H9 (cell line): ENCODE measurements at regions not wholly inside any gene's neighbourhood (a gene's known extent, or its start where the extent isn't known, plus 50 kb on each side); places are given as distances from the start of the nearest gene placed in this dataset.

Experiments used
- DNase-seq: peaks from one replicate; pipeline ENCODE4 v3.0.0-alpha.2; 2017
- H2AFZ ChIP-seq: one replicate; pipeline ENCODE4 v1.6.1; 2013; ENCODE audit warnings: mild to moderate bottlenecking, low read length, control low read depth, moderate library complexity
- H2AK5ac ChIP-seq: 2 replicates; pipeline ENCODE4 v1.6.1; 2013; ENCODE audit warnings: low read length, control low read depth, mixed read lengths; ENCODE audit not compliant: insufficient read length
- H2BK120ac ChIP-seq: one replicate; pipeline ENCODE4 v1.6.1; 2013; ENCODE audit warnings: low read depth, mild to moderate bottlenecking, low read length, control low read depth, inconsistent platforms; ENCODE audit not compliant: poor library complexity, severe bottlenecking
- H2BK12ac ChIP-seq: 2 replicates; pipeline ENCODE4 v1.6.1; 2013; ENCODE audit warnings: low read length, control low read depth, mixed read lengths, low read depth; ENCODE audit not compliant: insufficient read length
- H2BK15ac ChIP-seq: 2 replicates; pipeline ENCODE4 v1.6.1; 2013; ENCODE audit warnings: low read depth, low read length, control low read depth
- H2BK20ac ChIP-seq: one replicate; pipeline ENCODE4 v1.6.1; 2013; ENCODE audit warnings: low read depth, mild to moderate bottlenecking, low read length, control low read depth, inconsistent platforms; ENCODE audit not compliant: poor library complexity, severe bottlenecking
- H2BK5ac ChIP-seq: 2 replicates; pipeline ENCODE4 v1.6.1; 2013; ENCODE audit warnings: low read length, control low read depth, mixed read lengths; ENCODE audit not compliant: insufficient read length
- H3K14ac ChIP-seq: 2 replicates; pipeline ENCODE4 v1.6.1; 2013; ENCODE audit warnings: low read length, control low read depth; ENCODE audit not compliant: insufficient read depth
- H3K18ac ChIP-seq: 2 replicates; pipeline ENCODE4 v1.6.1; 2013; ENCODE audit warnings: low read depth, mild to moderate bottlenecking, mixed read lengths, low read length, control low read depth; ENCODE audit not compliant: insufficient read length
- H3K23ac ChIP-seq: 2 replicates; pipeline ENCODE4 v1.6.1; 2013; ENCODE audit warnings: low read length, control low read depth, mixed read lengths, low read depth; ENCODE audit not compliant: insufficient read length
- H3K23me2 ChIP-seq: 2 replicates; pipeline ENCODE4 v1.6.1; 2013; ENCODE audit warnings: low read depth, mild to moderate bottlenecking, mixed read lengths, low read length, control low read depth; ENCODE audit not compliant: insufficient read length, poor library complexity, severe bottlenecking
- H3K27ac ChIP-seq: 2 replicates; pipeline ENCODE4 v1.5.1; 2013; ENCODE audit warnings: low read length, control low read depth, mixed read lengths, low read depth; ENCODE audit not compliant: insufficient read length
- H3K27me3 ChIP-seq: 2 replicates; pipeline ENCODE4 v1.6.1; 2013; ENCODE audit warnings: low read length, control low read depth, inconsistent platforms; ENCODE audit not compliant: insufficient read depth
- H3K4ac ChIP-seq: 2 replicates; pipeline ENCODE4 v1.6.1; 2013; ENCODE audit warnings: low read depth, mild to moderate bottlenecking, control low read depth, inconsistent platforms, low read length, moderate library complexity
- H3K4me1 ChIP-seq: 2 replicates; pipeline ENCODE4 v1.6.1; 2013; ENCODE audit warnings: low read length, control low read depth, inconsistent platforms; ENCODE audit not compliant: insufficient read depth
- H3K4me2 ChIP-seq: 2 replicates; pipeline ENCODE4 v1.6.1; 2013; ENCODE audit warnings: low read length, control low read depth, mixed read lengths; ENCODE audit not compliant: insufficient read length, insufficient read depth
- H3K56ac ChIP-seq: 2 replicates; pipeline ENCODE4 v1.6.1; 2013; ENCODE audit warnings: low read depth, mild to moderate bottlenecking, mixed read lengths, low read length, control low read depth; ENCODE audit not compliant: insufficient read length
- H3K79me1 ChIP-seq: 2 replicates; pipeline ENCODE4 v1.6.1; 2013; ENCODE audit warnings: low read depth, mild to moderate bottlenecking, moderate library complexity, low read length, control low read depth, inconsistent platforms; ENCODE audit not compliant: insufficient read depth, poor library complexity, severe bottlenecking
- H3K79me2 ChIP-seq: 2 replicates; pipeline ENCODE4 v1.6.1; 2013; ENCODE audit warnings: low read length, control low read depth, inconsistent platforms; ENCODE audit not compliant: insufficient read depth
- H3K9ac ChIP-seq: 2 replicates; pipeline ENCODE4 v1.6.1; 2013; ENCODE audit warnings: low read length, control low read depth, mixed read lengths; ENCODE audit not compliant: insufficient read length; ENCODE audit errors: extremely low read depth
- H3K9me3 ChIP-seq: one replicate; pipeline ENCODE4 v1.6.1; 2013; ENCODE audit warnings: low read depth, low read length, inconsistent platforms; ENCODE audit not compliant: control insufficient read depth
- H3T11ph ChIP-seq: one replicate; pipeline ENCODE4 v1.6.1; 2013; ENCODE audit warnings: mild to moderate bottlenecking, low read length, control low read depth, inconsistent platforms
- H4K20me1 ChIP-seq: one replicate; pipeline ENCODE4 v1.6.1; 2013; ENCODE audit not compliant: control insufficient read depth, insufficient read length, insufficient read depth
- H4K5ac ChIP-seq: 2 replicates; pipeline ENCODE4 v1.6.1; 2013; ENCODE audit warnings: low read depth, mild to moderate bottlenecking, mixed read lengths, low read length, control low read depth; ENCODE audit not compliant: insufficient read length
- H4K8ac ChIP-seq: replicated peaks from 2 replicates; pipeline ENCODE4 v1.6.1; 2013; ENCODE audit warnings: low read length, control low read depth, mixed read lengths, low read depth; ENCODE audit not compliant: insufficient read length
- H4K91ac ChIP-seq: 2 replicates; pipeline ENCODE4 v1.6.1; 2013; ENCODE audit warnings: low read depth, mild to moderate bottlenecking, moderate library complexity, mixed read lengths, low read length, control low read depth; ENCODE audit not compliant: insufficient read length
- H3K27ac Mint-ChIP-seq, 3 experiments: 2 replicates in 2 of 3; 3 replicates in 1 of 3; pipeline ENCODE4 v1.8.0; 2020 to 2021; ENCODE audit warnings: mixed read lengths in 3 of 3, mild to moderate bottlenecking in 1 of 3, moderate library complexity in 1 of 3
- H3K27me3 Mint-ChIP-seq: 2 replicates; pipeline ENCODE4 v1.8.0; 2021; ENCODE audit warnings: low read depth, mild to moderate bottlenecking, moderate library complexity, mixed read lengths
- H3K36me3 Mint-ChIP-seq, 3 experiments: 2 replicates in 2 of 3; 3 replicates in 1 of 3; pipeline ENCODE4 v1.8.0; 2020 to 2021; ENCODE audit warnings: low read depth in 3 of 3, mixed read lengths in 3 of 3; ENCODE audit not compliant: insufficient read depth in 1 of 3
- H3K4me1 Mint-ChIP-seq, 2 experiments: 2 replicates each; pipeline ENCODE4 v1.8.0; 2020; ENCODE audit warnings: mixed read lengths in 2 of 2
- H3K4me3 Mint-ChIP-seq, 2 experiments: 2 replicates in 1 of 2; 3 replicates in 1 of 2; pipeline ENCODE4 v1.8.0; 2020 to 2021; ENCODE audit warnings: mild to moderate bottlenecking in 2 of 2, mixed read lengths in 2 of 2, moderate library complexity in 1 of 2
- H3K9me3 Mint-ChIP-seq, 2 experiments: 2 replicates in 1 of 2; 3 replicates in 1 of 2; pipeline ENCODE4 v1.8.0; 2020; ENCODE audit warnings: mild to moderate bottlenecking in 2 of 2, mixed read lengths in 2 of 2, moderate library complexity in 1 of 2
- CTCF ChIP-seq: fragments of 200-600 bp; sonication (generic); conservative IDR thresholded peaks from 3 replicates; pipeline ENCODE4 v1.8.0; 2021; ENCODE audit warnings: antibody characterized with exemption, mild to moderate bottlenecking
- WGBS: extraction: QIAGEN DNeasy Blood & Tissue Kit; methylation state at CpG from one replicate; pipeline ENCODE4 v1.1.7; 2013; ENCODE audit warnings: missing lambda C conversion rate, low lambda C conversion rate, mixed read lengths; ENCODE audit not compliant: insufficient read length; ENCODE audit errors: extremely low coverage; 5-methylcytosine and 5-hydroxymethylcytosine counted together

DNA sequence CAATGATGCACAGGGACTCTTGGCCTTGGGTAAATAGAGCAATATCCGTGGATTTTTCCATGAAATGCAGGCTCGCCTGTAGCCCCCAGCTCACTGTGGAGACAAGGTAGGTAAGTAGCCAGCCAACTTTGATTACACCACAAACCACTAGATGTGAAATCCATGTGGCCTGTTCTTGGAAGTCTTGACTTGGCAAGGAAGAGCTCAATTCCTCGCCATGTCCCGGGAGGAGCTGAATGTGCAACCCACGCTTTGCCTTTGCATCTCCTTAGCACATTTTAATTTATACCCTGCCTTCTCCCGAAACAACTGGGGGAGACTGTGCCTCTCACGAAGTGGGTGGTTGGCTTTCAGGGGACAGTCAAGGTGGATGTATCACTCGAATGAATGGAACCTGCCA lies 347.7 kb upstream of the MKI67 start:
- H2AK5ac ChIP-seq: no peak overlapping the region
- H3K79me1 ChIP-seq: no peaks in the 10 kb centered on the region
- Mint-ChIP-seq H3K4me3 (no peak overlapping the region), H3K27ac (no peak overlapping the region; a peak in 1 of 7 replicates), H3K27me3 (no peaks in the 10 kb centered on the region; the same call in 1 of the 2 replicates), H3K9me3 (no peaks in the 10 kb centered on the region), H3K4me1 (peaks cover 0 to 6% of the 10 kb centered on the region in 2 experiments; a peak in 1 of 4 replicates), H3K36me3 (no peaks in the 10 kb centered on the region)
- no peak overlapping the region for H2BK120ac ChIP-seq
- no peaks in the 10 kb centered on the region for H3K27me3 ChIP-seq
- H3K4me1 ChIP-seq: no peaks in the 10 kb centered on the region
- H3K4me2 ChIP-seq: no peak overlapping the region
- H3T11ph ChIP-seq: no peak overlapping the region
- H2BK15ac ChIP-seq: no peak overlapping the region
- H4K5ac ChIP-seq: no peak overlapping the region
- H3K9me3 ChIP-seq: no peaks in the 10 kb centered on the region
- H3K23ac ChIP-seq: no peak overlapping the region
- H2BK12ac ChIP-seq: no peak overlapping the region
- H3K18ac ChIP-seq: no peak overlapping the region
- no peak overlapping the region for H3K9ac ChIP-seq
- H3K79me2 ChIP-seq: no peaks in the 10 kb centered on the region
- TF ChIP-seq CTCF: no peak
- H4K20me1 ChIP-seq: no peaks in the 10 kb centered on the region
- no peak overlapping the region for H3K4ac ChIP-seq
- no peak overlapping the region for H3K14ac ChIP-seq
- H3K27ac ChIP-seq: no peak overlapping the region
- H4K91ac ChIP-seq: no peak overlapping the region
- no peak overlapping the region for H4K8ac ChIP-seq
- DNase-seq: no peak
- no peak overlapping the region for H2BK20ac ChIP-seq
- no CpG with 5 or more reads among the region's 8 CpGs for WGBS
- no peaks in the 10 kb centered on the region for H3K23me2 ChIP-seq
- no peak overlapping the region for H2AFZ ChIP-seq
- no peak overlapping the region for H3K56ac ChIP-seq
- H2BK5ac ChIP-seq: no peak overlapping the region
